ENCODE measurements at regions not wholly inside any gene's neighbourhood (a gene's known extent, or its start where the extent isn't known, plus 50 kb on each side); places are given as distances from the start of the nearest gene placed in this dataset.

DNA sequence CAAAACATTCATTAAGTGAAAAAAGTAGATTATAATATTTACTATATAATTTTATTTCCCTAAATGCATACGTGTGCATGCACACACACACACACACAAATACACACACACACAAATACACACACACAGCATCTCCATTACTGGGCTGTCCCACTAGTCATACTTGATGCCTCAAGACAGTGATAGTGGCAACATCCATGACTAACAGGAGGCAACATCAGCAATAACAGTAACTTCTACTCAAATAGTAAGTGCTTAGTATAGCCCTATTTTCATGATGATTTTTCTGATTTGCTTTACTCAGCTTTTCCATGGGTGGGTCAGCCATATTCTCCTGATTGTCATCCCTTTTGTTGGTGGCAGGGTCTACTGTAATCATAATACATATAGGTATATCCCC lies 325.9 kb upstream of the TEX13C start:
- no peaks in the 10 kb centered on the region for H3K27me3 ChIP-seq (ENCODE audit: control insufficient read depth in 4 of 4, insufficient read depth in 4 of 4, low read length in 3 of 4)
- TF ChIP-seq SP1 (IDR thresholded peaks at IDR 0.05) (no peak), EGR1 (IDR thresholded peaks at IDR 0.05; ENCODE audit: low read depth in 2 of 2) (no peak), GABPA (IDR thresholded peaks at IDR 0.05 in 1 of 2, conservative IDR thresholded peaks at IDR 0.05 in 1 of 2) (no peak), YY1 (IDR thresholded peaks at IDR 0.05) (no peak), TAF1 (conservative IDR thresholded peaks at IDR 0.05) (no peak), HNF4G (IDR thresholded peaks at IDR 0.05) (no peak), JUND (IDR thresholded peaks at IDR 0.05) (no peak), RXRA (IDR thresholded peaks at IDR 0.05) (no peak), FOXA1 (IDR thresholded peaks at IDR 0.05) (no peak), NR2F2 (IDR thresholded peaks at IDR 0.05) (no peak), HNF4A (conservative IDR thresholded peaks at IDR 0.05) (no peak)
- TF ChIP-seq, protein P1, sequence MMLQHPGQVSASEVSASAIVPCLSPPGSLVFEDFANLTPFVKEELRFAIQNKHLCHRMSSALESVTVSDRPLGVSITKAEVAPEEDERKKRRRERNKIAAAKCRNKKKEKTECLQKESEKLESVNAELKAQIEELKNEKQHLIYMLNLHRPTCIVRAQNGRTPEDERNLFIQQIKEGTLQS (IDR thresholded peaks at IDR 0.05), result no peak
- TF ChIP-seq, protein P2, sequence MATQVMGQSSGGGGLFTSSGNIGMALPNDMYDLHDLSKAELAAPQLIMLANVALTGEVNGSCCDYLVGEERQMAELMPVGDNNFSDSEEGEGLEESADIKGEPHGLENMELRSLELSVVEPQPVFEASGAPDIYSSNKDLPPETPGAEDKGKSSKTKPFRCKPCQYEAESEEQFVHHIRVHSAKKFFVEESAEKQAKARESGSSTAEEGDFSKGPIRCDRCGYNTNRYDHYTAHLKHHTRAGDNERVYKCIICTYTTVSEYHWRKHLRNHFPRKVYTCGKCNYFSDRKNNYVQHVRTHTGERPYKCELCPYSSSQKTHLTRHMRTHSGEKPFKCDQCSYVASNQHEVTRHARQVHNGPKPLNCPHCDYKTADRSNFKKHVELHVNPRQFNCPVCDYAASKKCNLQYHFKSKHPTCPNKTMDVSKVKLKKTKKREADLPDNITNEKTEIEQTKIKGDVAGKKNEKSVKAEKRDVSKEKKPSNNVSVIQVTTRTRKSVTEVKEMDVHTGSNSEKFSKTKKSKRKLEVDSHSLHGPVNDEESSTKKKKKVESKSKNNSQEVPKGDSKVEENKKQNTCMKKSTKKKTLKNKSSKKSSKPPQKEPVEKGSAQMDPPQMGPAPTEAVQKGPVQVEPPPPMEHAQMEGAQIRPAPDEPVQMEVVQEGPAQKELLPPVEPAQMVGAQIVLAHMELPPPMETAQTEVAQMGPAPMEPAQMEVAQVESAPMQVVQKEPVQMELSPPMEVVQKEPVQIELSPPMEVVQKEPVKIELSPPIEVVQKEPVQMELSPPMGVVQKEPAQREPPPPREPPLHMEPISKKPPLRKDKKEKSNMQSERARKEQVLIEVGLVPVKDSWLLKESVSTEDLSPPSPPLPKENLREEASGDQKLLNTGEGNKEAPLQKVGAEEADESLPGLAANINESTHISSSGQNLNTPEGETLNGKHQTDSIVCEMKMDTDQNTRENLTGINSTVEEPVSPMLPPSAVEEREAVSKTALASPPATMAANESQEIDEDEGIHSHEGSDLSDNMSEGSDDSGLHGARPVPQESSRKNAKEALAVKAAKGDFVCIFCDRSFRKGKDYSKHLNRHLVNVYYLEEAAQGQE (IDR thresholded peaks at IDR 0.05), result no peak
- TF ChIP-seq, protein P3, sequence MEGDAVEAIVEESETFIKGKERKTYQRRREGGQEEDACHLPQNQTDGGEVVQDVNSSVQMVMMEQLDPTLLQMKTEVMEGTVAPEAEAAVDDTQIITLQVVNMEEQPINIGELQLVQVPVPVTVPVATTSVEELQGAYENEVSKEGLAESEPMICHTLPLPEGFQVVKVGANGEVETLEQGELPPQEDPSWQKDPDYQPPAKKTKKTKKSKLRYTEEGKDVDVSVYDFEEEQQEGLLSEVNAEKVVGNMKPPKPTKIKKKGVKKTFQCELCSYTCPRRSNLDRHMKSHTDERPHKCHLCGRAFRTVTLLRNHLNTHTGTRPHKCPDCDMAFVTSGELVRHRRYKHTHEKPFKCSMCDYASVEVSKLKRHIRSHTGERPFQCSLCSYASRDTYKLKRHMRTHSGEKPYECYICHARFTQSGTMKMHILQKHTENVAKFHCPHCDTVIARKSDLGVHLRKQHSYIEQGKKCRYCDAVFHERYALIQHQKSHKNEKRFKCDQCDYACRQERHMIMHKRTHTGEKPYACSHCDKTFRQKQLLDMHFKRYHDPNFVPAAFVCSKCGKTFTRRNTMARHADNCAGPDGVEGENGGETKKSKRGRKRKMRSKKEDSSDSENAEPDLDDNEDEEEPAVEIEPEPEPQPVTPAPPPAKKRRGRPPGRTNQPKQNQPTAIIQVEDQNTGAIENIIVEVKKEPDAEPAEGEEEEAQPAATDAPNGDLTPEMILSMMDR (IDR thresholded peaks at IDR 0.05; ENCODE audit: low read depth, low read length, missing input control), result no peak
- TF ChIP-seq, protein P4, sequence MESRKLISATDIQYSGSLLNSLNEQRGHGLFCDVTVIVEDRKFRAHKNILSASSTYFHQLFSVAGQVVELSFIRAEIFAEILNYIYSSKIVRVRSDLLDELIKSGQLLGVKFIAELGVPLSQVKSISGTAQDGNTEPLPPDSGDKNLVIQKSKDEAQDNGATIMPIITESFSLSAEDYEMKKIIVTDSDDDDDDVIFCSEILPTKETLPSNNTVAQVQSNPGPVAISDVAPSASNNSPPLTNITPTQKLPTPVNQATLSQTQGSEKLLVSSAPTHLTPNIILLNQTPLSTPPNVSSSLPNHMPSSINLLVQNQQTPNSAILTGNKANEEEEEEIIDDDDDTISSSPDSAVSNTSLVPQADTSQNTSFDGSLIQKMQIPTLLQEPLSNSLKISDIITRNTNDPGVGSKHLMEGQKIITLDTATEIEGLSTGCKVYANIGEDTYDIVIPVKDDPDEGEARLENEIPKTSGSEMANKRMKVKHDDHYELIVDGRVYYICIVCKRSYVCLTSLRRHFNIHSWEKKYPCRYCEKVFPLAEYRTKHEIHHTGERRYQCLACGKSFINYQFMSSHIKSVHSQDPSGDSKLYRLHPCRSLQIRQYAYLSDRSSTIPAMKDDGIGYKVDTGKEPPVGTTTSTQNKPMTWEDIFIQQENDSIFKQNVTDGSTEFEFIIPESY (IDR thresholded peaks at IDR 0.05), result no peak
- TF ChIP-seq, protein P5, sequence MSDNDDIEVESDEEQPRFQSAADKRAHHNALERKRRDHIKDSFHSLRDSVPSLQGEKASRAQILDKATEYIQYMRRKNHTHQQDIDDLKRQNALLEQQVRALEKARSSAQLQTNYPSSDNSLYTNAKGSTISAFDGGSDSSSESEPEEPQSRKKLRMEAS (IDR thresholded peaks at IDR 0.05), result no peak
- no peaks in the 10 kb centered on the region for H3K9me3 ChIP-seq (ENCODE audit: control insufficient read depth in 4 of 4, low read length in 3 of 4)
- DNase-seq (ENCODE audit: low spot score), result no peak
- H3K36me3 ChIP-seq (ENCODE audit: control insufficient read depth in 4 of 4, insufficient read depth in 3 of 4, low read depth in 1 of 4, low read length in 3 of 4), result no peaks in the 10 kb centered on the region
- no peak overlapping the region for H3K9ac ChIP-seq (ENCODE audit: low read depth in 1 of 2, low read length in 2 of 2)
- no peak overlapping the region for H3K27ac ChIP-seq (ENCODE audit: low read depth in 1 of 2, low read length in 2 of 2)
- no peaks in the 10 kb centered on the region for H3K4me1 ChIP-seq (ENCODE audit: control insufficient read depth in 4 of 4, insufficient read depth in 4 of 4, low read length in 3 of 4)
- WGBS, result 97% methylated on average over 1 of the region's 1 CpG
- no peak overlapping the region for H3K4me3 ChIP-seq (ENCODE audit: low read depth in 1 of 3, low read length in 3 of 3)

DNA sequence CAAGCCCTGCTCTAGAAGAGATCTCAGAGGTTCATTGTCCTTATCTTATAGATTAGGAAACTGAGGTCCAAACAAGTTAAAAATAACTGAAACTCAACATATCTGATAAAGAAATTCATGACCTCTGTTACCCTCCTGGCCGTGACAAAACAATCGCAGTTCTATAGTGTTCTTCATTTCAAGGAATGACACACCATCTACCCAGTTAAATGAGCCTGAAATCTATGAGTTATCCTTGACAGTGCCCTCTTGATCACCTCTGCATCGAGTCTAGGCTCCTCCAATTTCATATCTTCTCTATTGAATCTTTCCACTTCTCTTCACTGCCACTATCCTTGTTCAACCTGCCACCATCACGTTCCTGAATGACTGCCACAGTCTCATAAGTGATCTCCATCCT lies 325.3 kb upstream of the TEX13C start:
- H3K9ac ChIP-seq (ENCODE audit: low read depth in 1 of 2, low read length in 2 of 2), result no peak overlapping the region

More for the DNA sequence above, 325.3 kb upstream of the TEX13C start:
- H3K27me3 ChIP-seq (ENCODE audit: control insufficient read depth in 4 of 4, insufficient read depth in 4 of 4, low read length in 3 of 4), result no peaks in the 10 kb centered on the region
- H3K4me1 ChIP-seq (ENCODE audit: control insufficient read depth in 4 of 4, insufficient read depth in 4 of 4, low read length in 3 of 4), result no peaks in the 10 kb centered on the region
- no peaks in the 10 kb centered on the region for H3K36me3 ChIP-seq (ENCODE audit: control insufficient read depth in 4 of 4, insufficient read depth in 3 of 4, low read depth in 1 of 4, low read length in 3 of 4)
- H3K27ac ChIP-seq (ENCODE audit: low read depth in 1 of 2, low read length in 2 of 2), result no peak overlapping the region
- no peaks in the 10 kb centered on the region for H3K9me3 ChIP-seq (ENCODE audit: control insufficient read depth in 4 of 4, low read length in 3 of 4)
- 79% methylated on average over 4 of the region's 4 CpGs for WGBS
- H3K4me3 ChIP-seq (ENCODE audit: low read depth in 1 of 3, low read length in 3 of 3), result no peak overlapping the region
- no peak for DNase-seq (ENCODE audit: low spot score)
- TF ChIP-seq, protein P1 (IDR thresholded peaks at IDR 0.05), result no peak
- TF ChIP-seq HNF4A (conservative IDR thresholded peaks at IDR 0.05), result no peak
- TF ChIP-seq, protein P2 (IDR thresholded peaks at IDR 0.05), result no peak
